NCI-H1417 (cell line): ENCODE measurements at regions not wholly inside any gene's neighbourhood (a gene's known extent, or its start where the extent isn't known, plus 50 kb on each side); places are given as distances from the start of the nearest gene placed in this dataset.
"Not testable (repeated sequence)": the region's sequence is repeated elsewhere in the genome, so short reads cannot be mapped to it uniquely, and the experiment has no call there.

Source experiments
- DNase-seq, 3 experiments: peaks; one replicate each; lab custom pipeline; 2025; lab: John Stamatoyannopoulos, UW

DNA sequence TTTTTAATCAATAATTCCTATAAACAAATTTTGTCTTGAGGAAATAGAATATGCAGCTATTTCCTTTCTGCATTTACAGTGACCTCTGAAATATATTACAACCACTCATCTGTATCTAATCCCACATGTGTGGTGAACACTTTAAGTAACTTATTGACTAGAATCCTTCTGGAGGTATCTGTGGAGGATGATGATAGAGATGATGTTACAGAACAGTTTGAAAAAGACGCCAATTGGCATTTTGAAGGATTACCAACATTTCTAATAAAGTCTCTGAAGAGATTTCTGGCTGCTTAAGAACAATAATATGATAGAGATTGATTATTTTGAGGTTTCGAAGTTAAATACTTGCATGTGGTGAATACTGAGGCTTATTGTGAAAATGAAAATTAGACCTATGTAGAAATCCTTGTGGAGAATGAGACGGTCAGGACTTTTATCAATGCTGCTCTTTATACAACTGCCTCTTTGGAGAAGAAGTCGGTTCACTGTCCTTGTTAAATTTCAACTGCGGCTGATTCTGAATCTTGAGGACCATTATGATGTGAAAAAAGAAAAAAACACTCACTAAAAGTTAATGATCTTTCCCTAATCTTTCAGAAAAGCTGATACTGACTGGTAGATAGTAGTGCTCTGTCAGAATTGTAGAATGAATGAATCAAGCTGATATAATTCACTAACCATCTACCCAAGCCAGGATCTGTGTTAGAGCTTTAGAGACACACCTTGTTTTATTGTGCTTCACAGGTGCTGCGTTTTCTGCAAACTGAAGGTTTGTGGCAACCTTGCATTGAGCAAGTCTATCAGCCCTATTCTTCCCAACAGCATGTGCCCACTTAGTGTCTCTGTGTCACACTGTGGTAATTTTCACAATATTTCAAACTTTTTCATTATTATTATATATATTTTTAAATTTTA lies 204.7 kb downstream of the SPRY1 start:
- DNase-seq: no peak

DNA sequence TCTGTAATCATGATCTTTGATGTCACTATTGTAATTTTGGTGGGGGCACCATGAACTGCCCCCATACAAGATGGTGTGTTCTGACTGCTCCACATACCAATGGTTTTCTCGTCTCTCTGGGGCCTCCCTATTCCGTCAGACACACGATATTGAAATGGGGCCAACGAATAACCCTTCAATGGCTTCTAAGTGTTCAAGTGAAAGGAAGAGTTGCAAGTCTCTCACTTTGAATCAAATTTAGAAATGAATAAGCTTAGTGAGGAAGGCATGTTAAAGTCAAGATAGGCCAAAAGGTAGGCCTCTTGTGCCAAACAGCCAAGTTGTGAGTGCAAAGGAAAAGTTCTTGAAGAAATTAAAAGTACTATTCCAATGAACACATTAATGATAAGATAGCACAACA lies 205.4 kb downstream of the SPRY1 start:
- DNase-seq: no peak

DNA sequence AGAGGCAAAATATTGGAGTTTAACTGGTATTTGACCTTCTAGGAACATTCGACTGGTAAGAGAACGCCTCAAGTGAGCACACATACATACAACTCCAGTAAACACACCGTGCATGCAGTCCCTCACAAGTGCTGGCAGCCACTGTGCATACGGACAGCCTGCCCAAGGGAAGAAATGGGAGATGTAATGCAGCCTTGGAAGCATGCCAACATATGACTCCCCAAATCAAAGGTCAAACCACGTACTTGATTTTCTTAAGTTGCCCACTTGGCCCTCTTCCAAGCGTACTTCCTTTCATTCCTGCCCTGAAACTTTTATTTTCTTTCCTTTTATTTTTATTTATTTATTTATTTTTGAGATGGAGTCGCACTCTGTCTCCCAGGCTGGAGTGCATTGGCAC lies 206.6 kb downstream of the SPRY1 start:
- no peak for DNase-seq

DNA sequence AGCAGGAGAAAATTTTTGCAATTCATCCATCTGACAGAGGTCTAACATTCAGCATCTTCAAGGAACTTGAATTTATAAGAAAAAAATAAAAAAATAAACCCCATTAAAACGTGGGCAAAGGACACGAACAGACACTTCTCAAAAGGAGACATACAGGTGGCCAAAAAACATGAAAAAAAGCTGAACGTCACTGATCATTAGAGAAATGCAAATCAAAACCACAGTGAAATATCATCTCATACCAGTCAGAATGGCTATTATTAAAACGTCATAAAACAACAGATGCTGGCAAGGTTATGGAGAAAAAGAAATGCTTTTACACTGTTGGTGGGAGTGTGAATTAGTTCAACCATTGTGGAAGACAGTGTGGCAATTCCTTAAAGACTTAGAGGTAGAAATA lies 209.2 kb downstream of the SPRY1 start:
- not testable (repeated sequence) for DNase-seq

DNA sequence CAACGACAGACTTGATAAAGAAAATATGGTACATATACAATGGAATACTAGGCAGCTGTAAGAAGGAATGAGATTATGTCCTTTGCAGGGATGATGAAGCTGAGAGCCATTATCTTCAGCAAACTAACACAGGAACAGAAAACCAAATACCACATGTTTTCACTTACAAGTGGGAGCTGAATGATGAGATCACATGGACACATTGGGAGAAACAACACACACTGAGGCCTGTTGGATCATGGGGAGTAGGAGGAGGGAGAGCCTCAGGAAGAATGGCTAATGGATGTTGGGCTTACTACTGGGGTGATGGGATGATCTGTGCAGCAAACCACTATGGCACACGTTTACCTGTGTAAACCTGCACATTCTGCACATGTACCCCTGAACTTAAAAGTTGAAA lies 209.7 kb downstream of the SPRY1 start:
- no peak for DNase-seq

DNA sequence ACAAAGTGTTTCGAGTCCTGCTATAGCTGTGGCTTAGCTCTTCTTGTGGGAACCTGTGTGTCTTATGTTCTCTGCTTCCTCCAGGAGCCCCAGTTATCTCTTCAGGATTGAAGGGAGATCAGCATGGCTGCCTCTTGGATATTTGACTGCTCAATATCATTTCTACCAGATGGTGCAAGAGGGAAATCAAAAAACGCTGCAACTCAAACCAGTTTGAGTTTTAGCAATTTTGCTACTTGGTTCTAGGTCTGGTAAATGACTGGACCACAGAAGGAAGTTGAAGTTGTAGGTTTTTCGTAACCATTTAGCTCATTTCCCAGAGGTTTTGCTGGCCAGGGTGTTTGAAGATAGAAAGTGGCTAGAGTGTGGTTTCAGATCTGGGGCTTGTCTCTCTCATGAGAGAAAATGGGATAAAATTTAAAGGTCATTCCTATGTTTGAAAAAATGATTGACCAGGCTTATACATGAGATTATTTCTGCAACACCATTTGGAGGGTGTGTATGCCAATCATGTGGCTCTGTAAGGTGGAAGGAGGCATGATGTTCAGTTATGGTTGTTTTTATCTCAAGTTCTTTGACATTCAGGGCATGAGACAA lies 210.4 kb downstream of the SPRY1 start:
- DNase-seq: no peak

DNA sequence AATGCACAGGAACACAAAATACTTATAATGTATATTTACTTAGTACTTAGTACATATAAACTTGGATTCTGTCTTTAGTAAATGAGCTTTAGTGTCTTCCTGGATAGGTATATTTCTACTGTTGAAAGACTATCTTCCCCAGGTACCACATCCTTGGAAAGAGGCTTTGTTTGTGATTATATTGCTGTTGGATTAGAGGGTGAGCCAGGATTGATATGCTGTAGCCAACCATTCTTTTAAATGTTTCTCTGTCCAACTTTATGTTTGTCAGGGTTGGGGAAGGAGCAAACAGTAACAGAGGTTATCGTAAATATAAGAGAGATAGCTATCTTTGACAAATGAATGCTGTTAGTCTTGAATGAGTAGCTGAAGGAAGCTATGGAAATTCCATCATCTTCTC lies 213.2 kb downstream of the SPRY1 start:
- no peak for DNase-seq

DNA sequence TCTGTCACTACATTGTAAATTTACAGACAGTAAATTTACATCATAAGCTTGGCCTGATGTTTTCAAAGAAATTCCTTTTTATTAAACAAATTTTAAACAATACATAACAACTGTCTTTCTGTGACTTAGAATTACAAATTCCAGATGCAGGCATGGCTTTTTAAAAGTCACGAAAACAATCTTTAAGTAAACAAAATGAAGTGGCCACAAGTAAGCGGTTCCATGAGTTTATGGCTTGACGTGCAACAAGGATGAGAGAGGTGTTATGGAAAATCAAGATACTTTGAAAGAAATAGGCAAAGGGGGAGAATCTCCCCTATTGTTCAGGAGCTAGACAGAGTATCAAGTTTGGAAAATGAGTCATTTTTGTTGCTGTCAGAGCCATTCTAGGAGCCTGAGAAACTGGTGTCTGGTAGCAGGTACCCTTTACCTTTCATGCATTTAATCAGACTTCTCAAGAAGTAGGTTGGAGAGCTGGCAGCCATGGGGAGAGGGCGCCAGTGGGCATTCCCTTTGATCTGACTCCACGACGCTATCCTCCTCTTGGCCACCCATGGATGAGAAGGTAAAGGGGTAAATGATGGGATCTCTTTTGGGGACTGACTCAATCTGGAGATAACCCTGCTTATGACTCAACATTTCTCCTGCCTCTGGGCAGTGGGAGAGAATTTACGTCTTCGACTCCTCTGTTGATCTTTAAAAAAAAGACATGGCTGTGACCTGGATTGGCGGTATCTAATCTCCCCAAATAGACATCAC lies 217.2 kb downstream of the SPRY1 start:
- no peak for DNase-seq

DNA sequence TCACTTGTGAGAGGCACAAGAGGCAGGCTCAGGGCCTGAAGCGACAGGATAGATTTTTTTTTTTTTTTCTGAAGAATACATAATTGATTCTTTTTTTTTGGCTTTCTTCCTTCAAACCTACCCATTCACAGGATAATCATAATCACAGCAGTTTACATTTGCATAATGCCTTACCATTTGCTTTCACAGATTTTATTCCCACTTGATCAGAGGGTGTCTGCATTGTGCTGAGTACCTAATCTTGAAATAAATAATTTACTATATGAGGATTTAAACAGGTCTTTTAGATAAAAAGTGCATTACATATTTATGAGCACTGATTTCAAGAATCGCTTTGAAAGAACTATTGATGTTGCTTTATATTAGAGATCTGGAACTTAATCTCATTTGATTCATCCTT lies 219.3 kb downstream of the SPRY1 start:
- DNase-seq: no peak

DNA sequence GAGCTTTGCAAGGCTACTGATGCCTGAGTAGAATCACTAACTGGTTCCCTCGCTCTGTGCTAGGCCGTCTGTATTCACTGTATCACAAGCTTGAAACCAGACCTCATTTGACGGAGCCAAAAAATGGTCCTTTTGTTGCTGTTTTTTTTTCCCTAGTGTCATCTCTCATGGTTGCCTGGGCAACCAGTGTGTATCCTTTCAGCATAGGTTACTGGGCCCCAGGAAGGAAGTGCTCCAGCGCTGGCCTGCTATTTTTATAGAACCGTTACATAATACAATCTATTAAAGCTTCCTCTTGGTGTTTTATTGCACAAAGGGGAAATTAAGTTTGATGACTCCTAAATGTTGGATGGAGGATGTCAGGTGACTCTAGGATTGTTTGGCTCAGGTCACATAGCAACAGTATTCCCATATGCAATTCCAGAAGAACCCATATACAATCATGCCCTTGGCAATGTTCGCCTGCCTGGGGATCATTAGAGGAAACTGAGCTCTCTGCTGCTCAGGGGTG lies 220.4 kb downstream of the SPRY1 start:
- peak; percentile 42 to 81 (median 46) for DNase-seq

DNA sequence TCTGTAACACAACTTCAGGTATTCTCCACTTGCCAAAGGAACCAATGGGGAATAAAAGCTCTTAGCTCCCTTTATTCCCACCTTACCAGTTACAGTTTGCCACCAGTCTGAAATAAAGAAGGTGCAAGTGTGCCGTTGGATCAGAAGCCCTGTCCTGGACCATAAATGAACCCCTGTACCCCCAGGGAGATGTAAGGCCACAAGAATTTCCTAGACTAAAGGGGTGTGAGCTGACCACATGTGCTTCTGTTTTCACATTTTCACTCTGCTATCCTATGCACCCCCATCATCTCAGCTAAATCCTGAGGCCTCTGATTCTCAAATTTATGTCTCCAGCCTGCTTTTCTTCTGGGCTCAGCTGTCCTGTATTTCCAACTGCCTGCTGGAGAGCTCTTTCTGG lies 221.2 kb downstream of the SPRY1 start:
- no peak for DNase-seq

DNA sequence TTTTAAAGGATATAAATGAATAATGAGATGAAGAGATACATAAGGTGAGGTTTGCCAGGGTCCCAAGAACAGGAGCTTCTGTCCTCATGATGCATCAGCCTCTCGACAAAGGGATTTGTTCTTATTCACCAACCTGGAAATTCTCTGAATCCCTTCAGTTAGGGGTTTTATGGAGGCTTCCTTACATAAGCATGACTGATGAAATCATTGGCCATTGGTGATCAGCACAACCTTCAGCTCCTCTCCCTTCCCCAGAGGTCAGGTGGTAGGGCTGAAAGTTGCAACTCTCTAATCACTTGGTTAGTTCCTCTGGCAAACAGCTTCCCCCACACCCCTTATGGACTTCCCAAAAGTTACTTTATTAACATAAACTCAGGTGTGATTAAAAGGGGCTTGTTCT lies 222.0 kb downstream of the SPRY1 start:
- DNase-seq: no peak

DNA sequence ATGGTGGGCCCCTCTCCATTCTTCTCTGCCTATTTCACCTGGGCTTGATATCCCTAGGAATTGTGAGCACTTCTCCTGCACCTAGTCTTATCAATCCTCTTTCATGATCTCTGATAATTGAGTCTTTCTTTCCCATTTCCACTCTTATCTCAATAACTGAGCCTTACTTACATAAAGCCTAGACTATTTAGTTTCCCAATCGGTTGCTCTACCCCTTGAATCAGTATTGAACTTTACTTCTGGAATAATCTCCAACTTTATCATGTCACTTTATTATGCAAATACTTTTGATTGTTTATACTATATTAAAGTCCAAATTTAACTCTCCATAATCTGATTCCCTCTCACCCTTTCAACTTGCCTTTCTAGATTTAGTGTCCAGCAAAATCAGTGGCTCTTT lies 222.7 kb downstream of the SPRY1 start:
- DNase-seq: no peak

DNA sequence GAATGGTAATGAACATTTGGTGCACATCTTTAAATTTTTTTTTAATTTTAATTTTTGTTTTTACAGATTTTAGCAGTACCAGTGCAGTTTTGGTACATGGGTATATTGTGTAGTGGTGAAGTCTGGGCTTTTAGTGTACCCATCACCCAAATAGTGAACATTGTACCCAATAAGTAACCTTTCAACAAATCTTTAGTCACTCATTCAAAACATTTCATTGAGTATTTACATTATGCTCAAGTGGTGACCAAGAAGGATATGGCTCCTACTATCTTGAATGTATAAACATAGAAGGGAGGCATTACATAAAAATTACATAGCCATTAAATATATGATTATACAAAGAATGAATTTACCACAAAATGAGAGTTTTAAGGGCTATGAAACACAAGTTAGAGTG lies 223.3 kb downstream of the SPRY1 start:
- DNase-seq: no peak

DNA sequence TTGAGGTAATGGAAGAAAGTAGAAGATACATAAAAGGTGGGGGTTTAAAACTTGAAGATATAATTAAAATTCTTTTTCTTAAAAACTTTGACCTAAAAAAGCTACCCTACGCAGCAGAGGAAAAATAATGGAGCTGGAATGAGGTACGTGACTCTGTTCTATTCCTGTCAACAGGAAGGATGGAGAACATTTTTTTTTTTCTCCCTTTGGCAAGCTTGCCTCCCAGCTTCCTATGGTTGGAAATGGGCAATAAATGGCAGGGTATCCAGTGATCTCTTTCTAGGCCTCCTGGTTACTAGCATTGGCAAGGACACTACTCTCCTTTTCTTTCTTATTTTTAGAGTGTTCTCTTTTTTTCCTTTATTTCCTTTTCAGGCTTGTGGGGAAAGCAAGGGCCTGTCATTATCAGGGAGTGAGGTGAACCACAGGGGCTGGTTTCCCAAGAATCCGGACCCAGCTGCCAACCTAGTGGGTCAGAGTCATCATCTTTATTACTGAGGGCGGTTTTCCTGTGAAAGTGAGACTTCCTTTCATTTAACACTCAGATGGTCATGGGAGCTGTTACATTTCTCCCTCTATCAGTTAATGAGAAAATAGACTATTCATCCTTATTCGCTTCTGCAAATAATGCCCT lies 224.6 kb downstream of the SPRY1 start:
- no peak for DNase-seq

DNA sequence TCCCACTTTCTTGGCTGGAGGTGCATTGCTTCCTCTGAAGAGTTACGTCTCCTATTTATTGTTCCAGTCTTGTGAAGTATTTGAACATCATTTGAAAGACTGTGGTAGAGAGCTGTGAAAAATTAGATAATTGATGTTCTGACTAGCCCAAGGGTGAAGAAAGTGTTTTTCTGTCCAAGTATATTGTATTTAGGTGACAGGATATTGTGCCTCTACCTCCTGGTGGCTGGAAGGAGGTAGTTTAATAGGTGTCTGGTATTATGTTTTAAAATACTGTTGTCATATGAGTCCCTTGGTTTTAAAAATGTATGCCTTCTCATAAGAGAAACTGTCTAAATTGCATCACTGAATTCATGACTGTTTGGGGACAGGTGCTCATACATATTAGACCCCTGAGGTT lies 226.0 kb downstream of the SPRY1 start:
- DNase-seq: no peak

DNA sequence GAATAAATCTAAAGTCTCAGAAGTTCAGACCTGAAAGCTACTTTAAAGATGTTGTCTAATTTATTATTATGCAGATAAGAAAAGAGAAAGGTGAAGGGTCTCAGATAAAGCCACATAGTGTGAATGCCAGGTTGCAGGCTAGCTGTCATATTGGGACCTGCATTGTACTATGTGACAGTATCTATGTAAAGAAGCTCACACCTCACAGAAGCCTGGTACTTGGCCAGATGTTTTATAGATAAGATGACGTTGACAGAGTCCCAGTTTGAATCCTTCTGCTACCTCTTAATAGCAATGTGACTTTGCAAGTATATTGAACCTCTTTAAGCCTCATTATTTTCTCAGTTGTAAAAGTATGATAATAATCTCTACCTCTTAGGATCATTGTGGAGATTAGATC lies 227.0 kb downstream of the SPRY1 start:
- no peak for DNase-seq

DNA sequence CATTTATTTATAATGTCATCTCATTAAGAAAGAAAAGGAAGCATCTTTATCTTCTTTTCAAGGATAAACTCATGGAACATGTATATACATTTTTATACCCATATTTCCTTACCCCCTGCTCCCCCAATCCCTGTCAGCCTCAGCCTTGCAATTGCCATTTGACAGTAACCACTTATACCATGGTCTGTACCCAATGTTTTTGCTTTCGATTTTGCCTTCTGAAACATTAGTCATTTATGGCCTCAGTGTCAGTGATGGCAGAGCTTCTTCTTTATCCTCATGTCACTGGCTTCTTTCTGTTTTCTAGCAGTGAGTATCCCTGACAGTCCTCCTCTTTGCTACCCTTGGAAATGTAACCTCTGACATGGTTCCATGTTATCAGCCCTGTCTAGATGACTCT lies 228.4 kb downstream of the SPRY1 start:
- DNase-seq: no peak

DNA sequence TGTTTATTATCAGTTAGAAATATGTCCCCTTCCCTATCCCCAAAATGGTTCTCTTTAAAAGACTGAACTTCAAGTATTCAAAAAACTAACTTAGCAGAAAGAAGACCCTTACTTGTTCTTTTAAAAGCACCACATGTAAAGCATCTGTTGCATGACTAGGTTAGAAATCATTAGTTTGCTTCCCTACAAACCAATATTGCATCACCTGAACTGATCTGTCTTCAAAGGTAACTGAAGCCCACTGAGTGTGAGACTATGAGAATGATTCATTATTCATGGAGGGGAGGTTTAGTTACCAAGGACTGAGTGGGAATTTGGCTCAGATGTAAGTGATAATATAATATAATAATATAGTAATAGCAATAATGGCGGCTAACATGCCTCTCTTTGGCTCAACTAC lies 231.7 kb downstream of the SPRY1 start:
- DNase-seq: no peak

DNA sequence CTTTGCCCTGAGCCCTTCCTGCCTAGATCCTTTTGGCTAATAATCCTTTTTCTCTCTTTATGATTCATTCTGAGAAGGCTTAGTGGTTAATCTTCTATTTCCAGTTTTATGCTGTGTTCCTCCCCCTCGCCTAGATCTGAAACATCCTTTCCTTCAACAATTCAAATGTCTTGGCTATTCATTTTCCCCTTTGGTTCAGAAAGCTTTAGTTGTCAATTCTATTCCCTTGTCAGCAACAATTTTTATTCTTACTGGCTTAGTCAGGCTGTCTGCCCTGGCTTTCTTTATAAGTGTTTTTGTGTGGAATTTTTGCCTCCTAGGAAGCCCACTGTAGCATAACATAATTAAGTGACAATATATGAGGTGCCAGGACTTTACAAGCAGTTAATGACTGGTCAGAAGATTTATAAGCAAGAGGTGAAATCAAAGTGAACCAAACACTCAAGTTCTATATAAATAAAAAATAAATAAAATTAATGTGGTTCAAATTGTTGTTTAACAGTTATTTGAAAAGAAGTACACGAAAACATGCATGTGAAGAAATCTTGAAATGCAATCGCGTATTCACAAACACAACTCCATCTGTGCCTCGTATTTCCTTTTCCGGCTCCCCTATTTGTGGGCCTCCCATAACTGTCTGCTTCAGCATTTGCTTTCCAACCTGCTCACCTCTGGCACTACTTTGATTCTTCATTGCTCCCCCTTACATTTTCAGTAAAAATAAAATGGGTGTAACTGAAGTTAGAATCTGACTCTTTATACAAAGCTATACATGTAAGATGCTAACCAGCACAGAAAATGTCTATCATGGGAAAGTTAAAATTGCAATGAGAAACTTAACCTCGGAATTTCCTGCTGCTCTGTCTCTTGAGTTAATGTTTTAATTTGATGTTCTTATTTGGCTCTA lies 235.4 kb downstream of the SPRY1 start:
- DNase-seq: no peak

DNA sequence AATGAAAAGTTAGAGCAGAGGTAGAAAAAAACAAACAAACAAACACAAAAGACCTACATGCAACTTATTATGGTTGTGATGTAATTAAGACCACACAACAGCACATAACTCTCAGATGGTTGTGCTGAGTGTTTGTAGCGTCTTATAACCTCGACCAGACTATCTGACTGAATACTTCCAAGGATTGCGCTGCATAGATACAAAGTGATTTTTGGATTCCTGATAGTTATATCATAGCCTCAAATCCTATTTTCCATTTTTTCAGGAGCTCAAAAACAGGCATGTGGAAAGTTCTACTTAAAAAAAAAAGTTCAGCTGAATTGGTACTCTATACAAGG lies 236.1 kb downstream of the SPRY1 start:
- DNase-seq: no peak
